Fibroblast of the aortic adventitia (primary cell): ENCODE measurements at regions not wholly inside any gene's neighbourhood (a gene's known extent, or its start where the extent isn't known, plus 50 kb on each side); places are given as distances from the start of the nearest gene placed in this dataset.

Experiments
- DNase-seq: peaks from one replicate; pipeline ENCODE4 v3.0.0-alpha.2; 2010; ENCODE audit warnings: low read depth
- H3K4me3 ChIP-seq: 2 replicates; pipeline ENCODE4 v1.5.1; 2011; ENCODE audit warnings: low read depth, mild to moderate bottlenecking, control low read depth, low read length, moderate library complexity
- CTCF ChIP-seq: IDR thresholded peaks from 2 replicates; pipeline ENCODE4 v1.5.1; 2011; ENCODE audit warnings: mild to moderate bottlenecking, low read length, control low read depth, inconsistent platforms; ENCODE audit not compliant: insufficient read depth

- H3K4me3 ChIP-seq, result no peak overlapping the region
- no peak for TF ChIP-seq CTCF
- no peak for DNase-seq
Measured at GRCh38 chr5:32973646-32974045, 262.5 kb downstream of the NPR3 start.

DNA sequence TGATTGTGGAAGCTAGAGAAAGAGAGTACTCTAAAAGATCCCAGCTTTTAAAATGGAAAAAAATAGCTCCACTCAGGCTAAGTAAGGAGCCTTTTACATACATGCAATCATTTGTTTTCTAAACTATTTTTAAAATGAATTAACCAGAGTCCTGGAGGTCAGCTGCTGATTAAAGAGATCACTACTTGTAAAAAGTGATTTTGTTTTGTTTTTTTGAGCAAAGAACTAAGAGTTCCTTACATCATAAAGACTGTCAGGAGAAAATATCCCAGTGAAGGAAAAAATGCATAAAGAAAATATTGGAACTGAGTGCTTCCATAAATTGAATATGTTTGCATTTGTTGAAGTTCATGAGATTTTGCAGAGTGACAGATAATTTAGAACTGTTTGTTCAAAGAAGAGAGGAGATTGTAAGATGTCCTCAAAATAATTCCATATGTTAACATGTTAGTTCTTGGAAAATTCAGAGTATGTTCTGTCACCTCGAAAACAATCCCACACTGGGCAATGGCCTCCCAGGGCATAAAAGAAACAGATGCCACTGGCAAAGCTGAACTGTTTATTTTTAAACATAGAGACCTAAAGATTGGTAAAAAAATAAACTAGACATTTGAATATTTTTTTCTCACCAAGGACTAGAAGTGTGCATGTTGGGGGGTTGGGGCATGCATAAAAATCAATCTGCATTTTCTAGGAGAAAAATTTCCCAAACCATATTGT lies 264.7 kb downstream of the NPR3 start:
- H3K4me3 ChIP-seq, result no peak overlapping the region
- no peak for TF ChIP-seq CTCF
- no peak for DNase-seq

DNA sequence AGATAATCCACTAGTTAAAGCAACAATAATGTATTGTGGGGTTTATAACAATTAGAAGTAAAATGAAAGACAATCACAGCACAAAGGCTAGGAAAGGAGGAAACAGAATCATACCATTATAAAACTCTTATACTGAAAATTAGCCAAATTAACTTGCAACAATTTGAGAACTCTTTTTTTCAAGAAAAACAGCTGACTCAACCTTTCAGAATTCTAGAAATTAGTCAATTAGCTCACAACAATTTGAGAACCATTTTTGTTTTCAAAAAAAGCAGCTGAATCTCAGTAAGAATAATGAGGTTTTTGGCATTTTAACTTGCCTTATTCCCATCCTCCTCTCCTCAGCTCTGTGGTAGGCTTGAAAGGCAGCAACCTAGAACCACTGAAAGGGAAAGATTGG lies 269.9 kb downstream of the NPR3 start:
- no peak for DNase-seq
- no peak overlapping the region for H3K4me3 ChIP-seq
- no peak for TF ChIP-seq CTCF

DNA sequence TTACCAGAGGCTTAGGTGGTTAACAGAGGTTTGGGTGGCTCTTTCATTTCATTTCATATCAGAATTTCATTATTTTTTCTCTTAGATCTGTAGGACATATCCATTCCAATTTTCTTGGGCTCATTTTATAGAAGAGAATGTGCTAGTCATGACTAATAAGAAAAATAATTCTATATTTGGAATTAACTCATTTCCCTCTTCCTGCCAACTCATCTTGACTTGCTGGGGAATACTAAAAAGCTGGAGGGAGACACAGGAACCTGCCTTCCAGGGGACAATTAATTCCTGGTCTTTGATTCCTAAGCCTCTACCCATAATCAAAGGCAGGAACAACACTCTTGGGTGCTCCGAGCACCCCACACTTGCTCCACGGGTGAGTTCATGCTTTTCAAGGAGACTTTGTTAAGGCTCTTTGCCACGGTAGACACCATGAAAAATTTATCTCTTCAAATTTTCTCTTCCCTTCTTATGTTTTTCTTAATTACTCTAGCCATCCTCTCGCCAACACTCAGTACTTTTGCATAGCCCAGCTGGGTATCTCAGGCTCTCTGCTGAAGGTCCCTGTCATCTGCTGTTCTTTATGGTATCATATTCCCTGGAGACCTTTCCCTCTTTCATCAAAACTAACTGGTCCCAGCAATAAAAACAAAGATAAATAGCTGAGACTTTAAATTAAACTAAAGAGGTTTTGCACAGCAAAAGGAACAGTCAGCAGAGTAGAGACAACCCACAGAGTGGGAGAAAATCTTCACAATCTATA lies 273.9 kb downstream of the NPR3 start:
- TF ChIP-seq CTCF, result no peak
- peak; percentile 55 for DNase-seq
- H3K4me3 ChIP-seq, result no peak overlapping the region

DNA sequence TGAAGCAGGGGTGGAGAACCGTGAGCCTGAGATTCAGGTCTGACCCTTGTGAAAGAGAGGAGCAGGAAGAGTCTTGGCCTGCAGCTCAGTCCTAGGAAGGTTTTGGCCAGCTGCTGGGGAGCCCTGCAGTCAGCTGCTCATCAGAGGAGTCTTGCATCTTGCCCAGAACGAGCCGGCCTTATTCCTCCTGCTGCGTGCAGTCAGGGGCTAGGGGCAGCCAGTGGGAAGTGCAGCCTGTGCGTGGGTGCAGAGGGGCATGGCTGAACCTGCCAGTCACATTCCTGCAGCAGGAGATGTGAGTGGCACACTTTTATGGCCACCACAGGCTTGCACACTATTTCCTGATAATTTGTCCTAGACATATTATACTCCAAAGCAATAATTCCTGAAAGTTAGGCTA lies 278.7 kb downstream of the NPR3 start:
- TF ChIP-seq CTCF, result no peak
- H3K4me3 ChIP-seq, result no peak overlapping the region
- no peak for DNase-seq

GRCh38 chr5:32990593-32991420 lies 279.7 kb downstream of the NPR3 start:
- no peak for TF ChIP-seq CTCF
- no peak overlapping the region for H3K4me3 ChIP-seq
- DNase-seq, result peak; percentile 67
